ENCODE measurements at regions not wholly inside any gene's neighbourhood (a gene's known extent, or its start where the extent isn't known, plus 50 kb on each side); places are given as distances from the start of the nearest gene placed in this dataset.
"Not testable (repeated sequence)": the region's sequence is repeated elsewhere in the genome, so short reads cannot be mapped to it uniquely, and the experiment has no call there.

GRCh38 chr3:177306252-177306651 is 109.0 kb upstream of the TBL1XR1 start:
- DNase-seq, result no peak

- no peak for DNase-seq
Observed at GRCh38 chr3:177307391-177307790, 110.1 kb upstream of the TBL1XR1 start.

- no peak for DNase-seq
Observed at GRCh38 chr3:177307826-177308225, 110.5 kb upstream of the TBL1XR1 start.

- DNase-seq, result no peak
Observed at GRCh38 chr3:177308286-177308685, 111.0 kb upstream of the TBL1XR1 start.

DNA sequence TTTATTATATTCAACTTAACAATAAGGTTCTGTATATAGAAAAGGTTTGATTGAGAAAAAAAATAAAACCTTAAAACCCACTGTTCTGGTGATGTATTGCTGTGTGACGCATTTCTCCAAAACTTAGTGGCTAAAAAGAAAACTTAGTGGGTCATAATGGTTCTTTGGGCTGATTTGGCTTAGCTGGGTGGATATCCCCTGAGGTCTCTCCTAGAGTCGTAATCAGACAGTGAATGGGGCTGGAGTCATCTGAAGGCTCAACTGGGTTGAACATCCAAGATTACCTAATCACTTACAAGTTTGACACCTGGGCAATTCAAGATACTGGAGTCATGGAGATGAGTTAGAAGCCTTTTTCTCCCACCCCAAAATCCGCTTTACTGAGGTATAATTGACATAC is 111.6 kb upstream of the TBL1XR1 start:
- no peak for DNase-seq

- no peak for DNase-seq
Observed at GRCh38 chr3:177312491-177312890, 115.2 kb upstream of the TBL1XR1 start.

DNA sequence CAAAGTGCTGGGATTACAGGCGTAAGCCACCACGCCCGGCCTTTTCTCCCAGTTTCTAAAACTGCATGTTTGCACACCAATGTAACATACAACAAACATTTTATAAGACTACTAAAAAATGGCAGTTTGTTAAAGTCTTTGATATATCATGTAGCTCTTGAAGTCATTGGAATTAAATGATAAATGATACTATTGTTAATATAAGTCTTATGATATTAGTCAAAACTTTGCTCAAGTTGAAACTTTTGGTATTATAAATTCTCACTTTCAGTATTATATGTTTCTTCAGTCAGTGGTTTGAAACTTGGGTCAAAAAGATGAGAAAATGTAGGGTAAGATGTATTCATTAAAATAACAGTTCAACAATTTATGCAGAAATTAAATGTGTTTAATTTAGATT is 117.6 kb upstream of the TBL1XR1 start:
- DNase-seq, result no peak

DNA sequence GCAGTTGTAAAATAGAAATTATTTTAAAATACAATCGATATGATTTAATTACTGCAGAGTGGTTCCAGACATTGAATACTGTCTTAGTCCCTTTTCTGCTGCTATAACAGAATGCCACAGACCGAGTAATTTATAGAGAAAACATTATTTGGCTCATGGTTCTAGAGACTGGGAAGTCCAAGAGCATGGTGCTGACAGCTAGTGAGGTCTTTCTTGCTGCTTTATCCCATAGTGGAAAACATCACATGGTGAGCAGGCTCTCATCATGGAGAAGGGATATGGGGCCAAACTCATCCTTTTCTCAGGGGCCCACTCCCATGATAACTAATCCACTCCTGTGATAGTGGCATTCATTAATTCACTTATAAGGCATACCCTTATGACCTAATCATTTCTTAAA is 120.0 kb upstream of the TBL1XR1 start:
- DNase-seq, result no peak

DNA sequence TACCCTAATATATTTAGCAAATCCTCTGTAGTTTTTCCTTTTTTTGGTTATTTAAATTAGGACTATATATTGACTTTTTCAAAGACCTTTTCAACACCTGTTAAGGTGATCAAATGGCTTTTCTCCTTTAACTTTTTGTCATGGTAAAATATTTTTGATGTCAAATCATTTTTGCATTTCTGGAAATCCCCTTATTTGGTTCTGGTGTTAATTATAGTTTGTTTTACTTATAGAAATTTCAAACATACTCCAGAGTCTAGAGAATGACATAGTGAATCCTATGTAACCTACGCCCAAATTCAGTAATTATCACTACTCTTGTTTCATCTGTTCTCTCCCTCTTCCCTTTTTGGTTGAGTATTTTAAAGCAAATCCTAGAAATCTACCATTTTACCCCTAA is 121.3 kb upstream of the TBL1XR1 start:
- no peak for DNase-seq

DNA sequence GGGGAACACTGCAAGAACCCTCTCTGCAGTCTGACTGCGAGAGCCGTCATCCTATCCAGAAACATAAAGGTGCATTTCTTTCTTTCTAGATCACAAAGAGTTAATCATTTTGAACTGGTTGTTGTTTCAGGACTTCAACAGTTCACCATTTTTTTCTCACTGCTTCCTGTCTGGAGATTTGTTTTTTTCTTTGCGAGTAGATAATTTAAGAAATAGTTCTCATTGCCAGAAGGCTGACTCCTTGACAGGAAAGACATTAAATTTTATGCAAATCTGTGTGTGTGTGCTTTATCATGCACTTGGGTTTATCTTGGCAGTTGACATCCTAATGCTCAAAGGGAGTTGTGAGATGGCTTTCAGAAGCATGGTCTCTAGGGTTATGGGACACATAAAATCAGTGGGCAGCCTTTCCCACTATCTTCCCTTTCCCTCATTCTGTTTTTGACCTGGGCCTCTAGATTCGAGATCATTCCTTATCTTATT is 123.5 kb upstream of the TBL1XR1 start:
- DNase-seq, result no peak

GRCh38 chr3:177321819-177322218 is 124.5 kb upstream of the TBL1XR1 start:
- DNase-seq, result no peak

DNA sequence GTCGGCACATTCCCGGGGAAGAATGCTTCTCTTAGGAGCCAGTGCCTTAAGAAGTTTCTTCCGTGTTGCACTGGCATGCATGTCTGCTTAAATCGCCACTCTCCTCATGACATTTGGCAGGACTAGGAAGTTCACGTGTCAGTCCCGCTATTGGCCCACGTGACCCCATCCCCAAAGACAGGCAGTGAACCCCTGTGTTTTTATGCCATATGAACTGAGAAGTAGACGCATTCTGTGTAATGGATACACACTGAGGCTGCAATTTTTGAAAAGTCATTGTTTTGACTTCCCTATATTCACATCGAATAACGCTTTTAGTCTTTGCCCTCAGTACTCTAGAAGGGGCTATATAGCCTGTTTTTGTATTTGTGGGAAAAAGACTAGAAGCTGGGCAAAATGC is 125.6 kb upstream of the TBL1XR1 start:
- DNase-seq, result no peak

DNA sequence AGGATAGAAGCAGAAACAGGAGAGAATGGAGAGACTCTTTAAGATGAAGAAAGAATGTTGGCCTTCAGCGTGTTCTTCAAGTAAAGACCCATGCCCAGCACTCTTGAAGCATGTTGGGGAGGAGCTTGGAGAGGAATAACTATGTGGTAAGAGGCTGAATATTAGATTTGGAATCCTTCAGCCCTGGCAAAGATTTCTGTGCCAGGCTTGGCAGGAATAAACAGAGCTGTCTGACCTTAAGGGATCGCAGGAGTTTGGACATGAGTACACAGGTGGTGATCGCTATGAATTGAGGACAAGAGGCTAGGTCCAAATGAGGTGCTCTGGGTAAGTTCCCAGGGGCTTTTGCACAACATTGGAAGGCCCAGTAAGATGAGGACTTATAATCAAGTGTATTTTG is 132.6 kb upstream of the TBL1XR1 start:
- DNase-seq, result no peak

GRCh38 chr3:177330779-177331178 is 133.5 kb upstream of the TBL1XR1 start:
- DNase-seq, result no peak

- DNase-seq, result no peak
Observed at GRCh38 chr3:177331203-177331835, 134.0 kb upstream of the TBL1XR1 start.

GRCh38 chr3:177332955-177333354 is 135.7 kb upstream of the TBL1XR1 start:
- no peak for DNase-seq

DNA sequence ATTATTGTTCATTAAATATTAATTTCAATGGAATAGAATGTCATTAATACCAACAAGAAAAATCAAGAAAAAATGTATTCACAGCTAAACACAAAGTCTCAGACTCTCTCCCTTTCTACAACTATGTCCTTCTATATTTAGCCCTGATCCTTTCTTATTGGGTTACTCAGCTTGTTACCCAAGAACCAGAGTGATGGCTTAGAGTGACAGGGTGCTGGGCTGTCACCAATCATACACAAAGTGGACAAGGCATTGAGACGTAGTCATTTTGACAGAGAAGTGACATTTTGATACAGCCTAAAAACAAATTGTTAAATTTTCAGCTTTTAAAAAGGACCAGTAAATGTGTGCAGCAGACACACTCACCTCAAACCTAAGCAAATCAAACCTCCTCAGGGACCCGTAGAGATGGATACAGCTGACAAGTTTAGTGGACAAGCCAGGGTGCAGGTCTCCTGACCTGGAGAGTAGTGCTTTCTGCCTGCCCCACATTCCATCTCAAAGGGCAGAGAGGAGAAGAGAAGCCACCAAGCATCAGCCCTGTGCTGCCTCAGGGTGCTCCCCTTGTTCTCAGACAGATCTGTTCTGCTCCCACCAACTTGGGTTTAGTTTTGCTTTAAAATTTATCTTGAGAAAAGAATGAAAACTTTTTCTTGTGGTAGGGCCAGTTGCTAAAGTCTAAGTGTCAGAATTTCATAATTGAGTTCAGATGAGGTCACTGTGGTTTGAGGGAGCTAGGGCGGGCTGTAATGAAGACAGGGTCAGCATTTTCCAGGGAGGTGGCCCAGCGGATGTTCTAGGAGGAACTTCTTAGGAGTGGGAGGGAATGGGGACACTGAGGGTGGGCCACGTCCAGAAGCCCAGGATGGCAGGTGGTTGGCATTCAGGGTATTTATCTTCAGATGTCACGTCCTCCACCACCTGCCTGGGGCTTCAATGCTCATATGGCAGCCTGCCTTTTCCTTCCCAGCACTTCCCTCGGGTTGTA is 136.5 kb upstream of the TBL1XR1 start:
- no peak for DNase-seq

DNA sequence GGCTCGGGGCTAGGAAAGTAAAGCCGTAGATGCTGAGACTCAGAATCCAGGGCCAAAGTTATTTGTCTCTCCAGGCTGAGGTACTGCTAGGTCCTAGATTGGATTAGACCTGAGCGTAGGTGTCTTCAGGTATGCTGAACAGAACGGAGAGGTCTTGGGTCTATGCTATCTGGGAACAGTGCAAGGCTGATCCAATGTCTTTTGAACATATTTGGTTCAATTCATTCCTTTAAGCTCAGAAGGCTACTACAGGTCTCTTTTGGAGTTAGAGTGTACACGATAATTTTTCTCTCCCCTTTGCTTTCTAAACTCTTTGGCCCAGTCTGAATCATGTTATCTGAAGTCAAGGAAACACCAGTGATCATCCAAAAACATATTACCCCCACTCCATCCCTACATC is 137.5 kb upstream of the TBL1XR1 start:
- DNase-seq, result no peak

DNA sequence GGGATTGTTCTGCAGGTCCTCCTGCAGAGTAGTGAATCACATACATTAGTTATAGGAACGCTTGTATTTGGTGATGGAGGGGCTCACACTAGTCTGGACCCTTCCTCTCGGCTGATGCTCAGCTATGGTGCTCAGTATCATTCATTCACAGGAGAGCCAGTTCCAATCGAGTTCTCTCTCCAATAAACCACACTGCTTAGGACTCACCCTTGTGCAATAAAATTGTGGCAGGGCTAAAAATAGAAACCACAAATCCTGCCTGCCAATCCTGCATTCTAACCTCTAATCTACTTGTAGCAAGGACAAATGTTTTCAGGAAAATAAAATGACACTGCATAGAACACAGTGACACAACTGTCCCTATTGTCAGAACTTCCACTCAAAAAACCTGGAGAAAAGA is 138.4 kb upstream of the TBL1XR1 start:
- DNase-seq, result no peak

- no peak for DNase-seq
Observed at GRCh38 chr3:177336873-177337450, 139.7 kb upstream of the TBL1XR1 start.

DNA sequence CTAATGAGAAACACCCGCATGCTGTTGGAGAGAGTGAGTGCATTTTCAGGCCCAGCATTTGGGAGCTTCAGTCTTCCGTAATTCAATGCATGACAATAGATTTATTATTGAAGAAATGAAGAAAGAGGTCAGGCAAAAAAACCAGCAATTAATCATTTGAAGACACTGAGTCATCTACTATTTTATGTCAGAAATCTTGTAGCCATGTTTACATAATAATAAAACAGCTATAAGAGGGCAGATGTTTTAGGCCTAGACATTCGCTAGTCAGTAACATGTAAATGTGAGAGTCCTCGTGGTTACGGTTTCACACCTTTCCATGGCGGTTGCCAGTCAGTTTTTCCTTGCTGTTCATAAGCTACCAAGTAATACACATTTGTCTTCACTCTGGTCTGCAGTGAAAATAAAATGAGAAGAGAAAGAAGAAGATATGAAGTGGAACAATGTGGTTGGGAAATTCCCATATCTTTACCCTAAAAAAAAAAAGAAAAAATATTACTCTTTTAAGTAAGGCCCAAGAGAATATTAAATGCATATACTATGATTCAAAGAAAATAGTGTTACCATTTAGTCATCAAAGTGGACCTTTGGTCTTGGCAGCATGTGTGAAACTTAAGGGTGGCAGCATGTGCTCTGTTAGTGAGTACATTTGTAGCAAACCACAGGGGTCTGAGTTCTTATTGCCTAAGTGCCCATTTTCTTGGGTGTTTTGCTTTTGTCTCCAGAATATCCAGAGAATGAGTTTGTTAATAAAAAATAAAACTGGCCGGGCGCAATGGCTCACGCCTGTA is 140.5 kb upstream of the TBL1XR1 start:
- no peak for DNase-seq

DNA sequence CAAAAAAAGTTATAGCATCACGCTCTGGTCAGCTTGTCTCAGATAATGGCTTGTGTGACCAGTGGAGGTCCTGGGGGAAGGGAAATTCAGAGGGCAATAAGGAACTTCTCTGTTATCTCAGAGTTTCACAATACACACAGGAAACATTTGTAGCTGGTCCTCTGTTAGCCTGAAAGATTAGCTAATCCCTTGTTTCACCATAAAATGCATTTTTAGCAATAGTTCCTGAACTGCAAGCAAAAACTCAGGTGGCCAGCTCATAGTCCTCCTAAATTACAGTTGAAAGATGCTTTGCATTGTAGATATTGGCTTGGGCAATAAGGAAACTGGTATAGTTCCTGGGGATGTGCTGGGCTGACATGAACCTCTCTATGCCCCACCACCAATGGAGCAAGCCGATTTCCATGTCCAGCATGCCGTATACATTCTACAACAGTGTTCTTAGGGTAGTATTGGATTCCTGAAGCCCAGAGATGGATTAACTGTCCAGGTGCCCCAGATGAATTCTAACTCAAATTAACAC is 141.5 kb upstream of the TBL1XR1 start:
- DNase-seq, result no peak

- not testable (repeated sequence) for DNase-seq
Observed at GRCh38 chr3:177339220-177339703, 142.0 kb upstream of the TBL1XR1 start.

Data from NCI-H1092 (cell line).